Natural killer cell (primary cell): ENCODE measurements at regions not wholly inside any gene's neighbourhood (a gene's known extent, or its start where the extent isn't known, plus 50 kb on each side); places are given as distances from the start of the nearest gene placed in this dataset.

ENCODE experiments used
- ATAC-seq, 3 donors: fragments of 150-1000 bp in 2 of 3; fragments of 200-7000 bp in 1 of 3; cut with Tn5 transposase; 1 replicate in 1 of 3; 2 replicates in 2 of 3; pipeline ENCODE4 v1.10.0; 2021; ENCODE audit warnings: mild to moderate bottlenecking in 2 of 3, moderate library complexity in 2 of 3
- DNase-seq, 2 donors: peaks; one replicate each; pipeline versions ENCODE4 v3.0.0 to v3.0.0-alpha.2; 2013 to 2021; ENCODE audit warnings: mixed read lengths in 1 of 2
- H3K27ac ChIP-seq: one replicate; pipeline ENCODE4 v1.5.1; 2013; ENCODE audit warnings: mild to moderate bottlenecking, low read length
- H3K27me3 ChIP-seq: one replicate; pipeline ENCODE4 v1.6.1; 2013; ENCODE audit warnings: low read length; ENCODE audit not compliant: control insufficient read depth, insufficient read depth
- H3K36me3 ChIP-seq: one replicate; pipeline ENCODE4 v1.6.1; 2013; ENCODE audit warnings: low read length; ENCODE audit not compliant: control insufficient read depth, insufficient read depth
- H3K4me1 ChIP-seq: one replicate; pipeline ENCODE4 v1.6.1; 2013; ENCODE audit warnings: low read length; ENCODE audit not compliant: control insufficient read depth, insufficient read depth
- H3K4me3 ChIP-seq: one replicate; pipeline ENCODE4 v1.5.1; 2013; ENCODE audit warnings: low read length
- H3K9me3 ChIP-seq: one replicate; pipeline ENCODE4 v1.6.1; 2013; ENCODE audit warnings: low read length; ENCODE audit not compliant: control insufficient read depth, insufficient read depth
- H3K27ac Mint-ChIP-seq, 2 donors: one replicate each; pipeline ENCODE4 v1.8.0; 2022; ENCODE audit warnings: mild to moderate bottlenecking in 2 of 2, mixed read lengths in 2 of 2, moderate library complexity in 1 of 2
- H3K27me3 Mint-ChIP-seq, 2 donors: one replicate each; pipeline ENCODE4 v1.8.0; 2022; ENCODE audit warnings: low read depth in 2 of 2, mixed read lengths in 2 of 2
- H3K36me3 Mint-ChIP-seq: one replicate; pipeline ENCODE4 v1.8.0; 2022; ENCODE audit warnings: mixed read lengths
- H3K4me1 Mint-ChIP-seq, 2 donors: one replicate each; pipeline ENCODE4 v1.8.0; 2022; ENCODE audit warnings: mixed read lengths in 2 of 2
- H3K4me3 Mint-ChIP-seq: one replicate; pipeline ENCODE4 v1.8.0; 2022; ENCODE audit warnings: mild to moderate bottlenecking, moderate library complexity, mixed read lengths
- H3K9me3 Mint-ChIP-seq, 2 donors: one replicate each; pipeline ENCODE4 v1.8.0; 2022; ENCODE audit warnings: mixed read lengths in 2 of 2
- CTCF ChIP-seq: fragments of 200-600 bp; IDR thresholded peaks from one replicate; pipeline ENCODE4 v1.8.0; 2022; ENCODE audit warnings: antibody characterized with exemption
- WGBS: methylation state at CpG from one replicate; pipeline ENCODE4 v1.1.7; 2013; ENCODE audit warnings: missing lambda C conversion rate; ENCODE audit not compliant: insufficient coverage; 5-methylcytosine and 5-hydroxymethylcytosine counted together
- intact Hi-C: fragments of 100-400 bp; cut with micrococcal nuclease; formaldehyde crosslinking; loops from one replicate; pipeline ENCODE4 v1.14.2; 2022

DNA sequence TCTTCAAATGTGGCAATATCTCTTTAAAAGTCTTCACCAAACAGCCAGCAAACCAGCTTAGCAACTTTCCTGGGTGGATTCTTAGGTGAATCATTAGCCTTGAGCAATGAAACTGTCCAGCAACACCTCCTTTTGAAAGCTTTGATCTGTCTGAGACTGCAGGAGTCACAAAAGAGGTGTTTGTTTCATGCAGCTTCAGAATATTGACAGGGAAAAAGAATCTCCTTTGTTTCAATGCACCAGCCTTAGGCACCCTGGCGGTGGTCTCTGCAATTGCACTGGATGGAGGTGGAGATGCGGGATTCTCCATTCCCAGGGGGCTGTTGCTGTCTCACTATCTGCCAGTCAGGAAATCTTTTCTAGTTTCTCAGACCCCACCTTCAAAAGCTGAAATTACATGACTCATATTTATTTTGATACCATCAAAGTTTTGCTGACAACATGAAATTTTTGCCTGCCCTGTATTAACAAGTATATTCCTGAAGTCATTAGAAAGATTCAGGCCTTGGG lies 76.0 kb upstream of the DSG1 start:
- H3K9me3 ChIP-seq, result peaks cover 3% of the 10 kb centered on the region
- intact Hi-C loops, result no loop called here
- H3K36me3 Mint-ChIP-seq, result no peaks in the 10 kb centered on the region
- H3K4me1 Mint-ChIP-seq, result no peaks in the 10 kb centered on the region
- WGBS, result 86% methylated on average over 2 of the region's 2 CpGs
- H3K9me3 Mint-ChIP-seq, result peaks cover 2 to 3% of the 10 kb centered on the region in 2 donors
- H3K27ac Mint-ChIP-seq, result no peak overlapping the region
- H3K27me3 ChIP-seq, result no peaks in the 10 kb centered on the region
- H3K36me3 ChIP-seq, result no peaks in the 10 kb centered on the region
- no peaks in the 10 kb centered on the region for H3K27me3 Mint-ChIP-seq
- DNase-seq, result no peak
- H3K4me3 ChIP-seq, result no peak overlapping the region
- H3K4me3 Mint-ChIP-seq, result no peak overlapping the region
- ATAC-seq, result no peak
- H3K27ac ChIP-seq, result no peak overlapping the region
- H3K4me1 ChIP-seq, result no peaks in the 10 kb centered on the region
- no peak for TF ChIP-seq CTCF

DNA sequence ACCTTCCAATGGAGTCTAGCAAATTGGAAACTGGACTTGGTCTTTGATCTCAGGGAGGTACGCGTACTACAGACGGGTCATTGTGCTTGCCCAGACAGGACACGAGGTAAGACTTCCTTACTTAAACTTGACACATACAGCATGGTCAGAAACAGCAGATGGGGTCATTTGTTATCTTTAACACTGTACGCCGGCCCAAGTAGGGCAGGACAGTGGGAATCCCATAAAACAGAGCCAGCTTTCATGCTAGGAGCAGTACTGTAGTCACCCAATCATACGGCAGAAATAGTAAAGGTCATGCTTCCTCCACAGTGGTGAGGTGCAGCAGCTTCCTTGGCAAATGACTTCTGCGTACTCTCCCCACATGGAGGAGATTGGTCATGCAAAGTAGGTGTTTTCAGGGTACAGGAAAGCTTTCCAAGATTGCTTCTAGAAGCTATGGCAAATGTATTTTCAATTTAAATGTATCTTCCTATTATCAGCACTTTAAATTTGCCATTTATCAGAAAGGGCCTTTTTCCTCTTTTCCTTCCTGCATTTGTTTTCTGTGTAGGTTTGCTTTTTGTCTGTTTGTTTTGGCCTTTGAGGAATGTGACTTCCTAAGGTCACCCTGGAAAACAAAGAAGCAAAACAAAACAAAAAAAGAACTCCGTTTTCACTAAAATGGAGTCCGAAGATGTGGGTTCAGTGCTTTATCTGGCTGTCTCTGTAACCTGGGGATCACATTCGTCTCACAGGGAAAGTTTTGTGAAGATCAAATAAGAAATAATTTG lies 74.0 kb upstream of the DSG1 start:
- ATAC-seq, result no peak

DNA sequence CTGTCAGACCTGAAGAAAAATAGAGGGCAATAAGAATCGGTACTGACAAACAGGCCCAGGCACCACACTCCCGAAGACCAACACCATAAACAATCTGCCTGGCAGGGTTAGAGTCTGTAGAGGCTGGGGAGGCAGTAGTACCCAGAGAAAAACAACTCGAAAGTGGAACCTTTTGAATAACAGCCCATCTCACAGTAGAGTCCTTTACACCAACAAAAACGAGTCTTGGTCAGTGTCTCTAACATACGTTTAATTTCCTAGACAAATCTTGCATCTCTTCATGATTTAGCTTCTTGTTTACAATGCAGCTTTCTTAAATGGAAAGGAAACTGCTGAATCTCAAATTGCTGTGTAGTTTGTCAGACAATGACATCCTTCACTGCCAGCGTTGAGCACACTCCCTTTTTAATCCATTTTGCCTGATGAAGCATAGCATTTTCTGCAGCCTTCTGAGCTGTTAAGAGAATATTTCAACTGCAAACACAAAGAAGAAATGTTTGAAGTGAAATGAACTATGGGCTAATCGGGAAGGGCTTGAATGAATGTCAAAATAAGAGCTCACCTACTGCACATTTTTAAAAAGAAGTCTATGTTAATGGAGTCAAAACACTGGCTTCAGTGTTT lies 73.1 kb upstream of the DSG1 start:
- Mint-ChIP-seq H3K36me3 (no peaks in the 10 kb centered on the region), H3K27ac (no peak overlapping the region), H3K4me3 (no peak overlapping the region), H3K27me3 (no peaks in the 10 kb centered on the region), H3K9me3 (no peaks in the 10 kb centered on the region), H3K4me1 (no peaks in the 10 kb centered on the region)
- Histone ChIP-seq H3K27ac (no peak overlapping the region), H3K4me3 (no peak overlapping the region), H3K36me3 (no peaks in the 10 kb centered on the region), H3K4me1 (no peaks in the 10 kb centered on the region), H3K9me3 (peaks cover 3% of the 10 kb centered on the region), H3K27me3 (no peaks in the 10 kb centered on the region)
- DNase-seq (no peak), ATAC-seq (no peak)
- no peak for TF ChIP-seq CTCF
- 77% methylated on average over 5 of the region's 7 CpGs for WGBS
- intact Hi-C loops, result no loop called here

More for the DNA sequence above, 74.0 kb upstream of the DSG1 start:
- Mint-ChIP-seq H3K27me3 (no peaks in the 10 kb centered on the region), H3K9me3 (peaks cover 2 to 3% of the 10 kb centered on the region in 2 donors), H3K27ac (no peak overlapping the region), H3K4me3 (no peak overlapping the region), H3K36me3 (no peaks in the 10 kb centered on the region), H3K4me1 (no peaks in the 10 kb centered on the region)
- Histone ChIP-seq H3K4me1 (no peaks in the 10 kb centered on the region), H3K4me3 (no peak overlapping the region), H3K27me3 (no peaks in the 10 kb centered on the region), H3K9me3 (peaks cover 3% of the 10 kb centered on the region), H3K36me3 (no peaks in the 10 kb centered on the region), H3K27ac (no peak overlapping the region)
- TF ChIP-seq CTCF, result no peak
- intact Hi-C loops, result no loop called here
- no peak for DNase-seq
- WGBS, result 87% methylated on average over 11 of the region's 11 CpGs
